ENCODE measurements at regions not wholly inside any gene's neighbourhood (a gene's known extent, or its start where the extent isn't known, plus 50 kb on each side); places are given as distances from the start of the nearest gene placed in this dataset.

- Mint-ChIP-seq H3K4me3 (no peak overlapping the region), H3K27ac (no peak overlapping the region), H3K36me3 (ENCODE audit: low read depth) (no peaks in the 10 kb centered on the region), H3K9me3 (peaks cover under 1% of the 10 kb centered on the region), H3K4me1 (no peaks in the 10 kb centered on the region), H3K27me3 (ENCODE audit: insufficient read depth) (no peaks in the 10 kb centered on the region)
- TF ChIP-seq CTCF (conservative IDR thresholded peaks at IDR 0.05) = no peak
- Histone ChIP-seq H3K4me1 (ENCODE audit: control insufficient read depth, insufficient read depth, low read length) (no peaks in the 10 kb centered on the region), H3K4me3 (ENCODE audit: low read length) (no peak overlapping the region), H3K9me3 (ENCODE audit: control insufficient read depth, low read length) (no peaks in the 10 kb centered on the region), H3K36me3 (ENCODE audit: control insufficient read depth, insufficient read depth, low read length) (no peaks in the 10 kb centered on the region), H3K9ac (ENCODE audit: extremely low read depth, low read length, poor library complexity, severe bottlenecking) (no peak overlapping the region), H3K27me3 (ENCODE audit: control insufficient read depth, insufficient read depth, low read length, poor library complexity, severe bottlenecking) (no peaks in the 10 kb centered on the region), H3K27ac (ENCODE audit: low read depth, low read length) (no peak overlapping the region)
- no peak for DNase-seq
Measured at GRCh38 chr13:60772726-60773125, 375.7 kb downstream of the TDRD3 start.

GRCh38 chr13:60765700-60766411 lies 368.8 kb downstream of the TDRD3 start:
- Mint-ChIP-seq H3K4me3 (no peak overlapping the region), H3K9me3 (peaks cover 9% of the 10 kb centered on the region)
- 85 to 92% methylated on average over 1 to 5 of the region's 5 CpGs for WGBS, 2 experiments (ENCODE audit: insufficient coverage in 1 of 2, insufficient read length in 1 of 2)

GRCh38 chr13:60759499-60759898 lies 362.5 kb downstream of the TDRD3 start:
- H3K4me1 Mint-ChIP-seq = peaks cover 44% of the 10 kb centered on the region
- TF ChIP-seq CTCF (conservative IDR thresholded peaks at IDR 0.05) = no peak
- Histone ChIP-seq H3K9me3 (ENCODE audit: control insufficient read depth, low read length) (peaks cover 13% of the 10 kb centered on the region), H3K36me3 (ENCODE audit: control insufficient read depth, insufficient read depth, low read length) (no peaks in the 10 kb centered on the region), H3K27me3 (ENCODE audit: control insufficient read depth, insufficient read depth, low read length, poor library complexity, severe bottlenecking) (no peaks in the 10 kb centered on the region), H3K4me3 (ENCODE audit: low read length) (peak overlapping the region; percentile 61), H3K27ac (ENCODE audit: low read depth, low read length) (peak overlapping the region; percentile 26), H3K9ac (ENCODE audit: extremely low read depth, low read length, poor library complexity, severe bottlenecking) (peak overlapping the region; percentile 28), H3K4me1 (ENCODE audit: control insufficient read depth, insufficient read depth, low read length) (peaks cover 26% of the 10 kb centered on the region)
- H3K36me3 Mint-ChIP-seq (ENCODE audit: low read depth) = no peaks in the 10 kb centered on the region
- no peaks in the 10 kb centered on the region for H3K27me3 Mint-ChIP-seq (ENCODE audit: insufficient read depth)
- H3K4me3 Mint-ChIP-seq = peak overlapping the region; percentile 10
- peak overlapping the region; percentile 90 for H3K27ac Mint-ChIP-seq
- H3K9me3 Mint-ChIP-seq = peaks cover 9% of the 10 kb centered on the region
- peak; percentile 58 for DNase-seq
- 38 to 51% methylated on average over 5 to 9 of the region's 9 CpGs for WGBS, 2 experiments (ENCODE audit: insufficient coverage in 1 of 2, insufficient read length in 1 of 2)

More at GRCh38 chr13:60765700-60766411, 368.8 kb downstream of the TDRD3 start:
- Mint-ChIP-seq H3K36me3 (ENCODE audit: low read depth) (no peaks in the 10 kb centered on the region), H3K4me1 (peaks cover 4% of the 10 kb centered on the region), H3K27me3 (ENCODE audit: insufficient read depth) (no peaks in the 10 kb centered on the region), H3K27ac (no peak overlapping the region)
- Histone ChIP-seq H3K27me3 (ENCODE audit: control insufficient read depth, insufficient read depth, low read length, poor library complexity, severe bottlenecking) (no peaks in the 10 kb centered on the region), H3K36me3 (ENCODE audit: control insufficient read depth, insufficient read depth, low read length) (no peaks in the 10 kb centered on the region), H3K4me1 (ENCODE audit: control insufficient read depth, insufficient read depth, low read length) (peaks cover 7% of the 10 kb centered on the region), H3K9ac (ENCODE audit: extremely low read depth, low read length, poor library complexity, severe bottlenecking) (no peak overlapping the region), H3K9me3 (ENCODE audit: control insufficient read depth, low read length) (peaks cover 12% of the 10 kb centered on the region), H3K4me3 (ENCODE audit: low read length) (no peak overlapping the region), H3K27ac (ENCODE audit: low read depth, low read length) (no peak overlapping the region)
- DNase-seq = no peak
- no peak for TF ChIP-seq CTCF (conservative IDR thresholded peaks at IDR 0.05)

Measured in endodermal cell (in vitro differentiated cells).